H9 (cell line): ENCODE measurements at regions not wholly inside any gene's neighbourhood (a gene's known extent, or its start where the extent isn't known, plus 50 kb on each side); places are given as distances from the start of the nearest gene placed in this dataset.

Experiments
- DNase-seq: peaks from one replicate; pipeline ENCODE4 v3.0.0-alpha.2; 2017
- H2AFZ ChIP-seq: one replicate; pipeline ENCODE4 v1.6.1; 2013; ENCODE audit warnings: mild to moderate bottlenecking, low read length, control low read depth, moderate library complexity
- H2AK5ac ChIP-seq: 2 replicates; pipeline ENCODE4 v1.6.1; 2013; ENCODE audit warnings: low read length, control low read depth, mixed read lengths; ENCODE audit not compliant: insufficient read length
- H2BK120ac ChIP-seq: one replicate; pipeline ENCODE4 v1.6.1; 2013; ENCODE audit warnings: low read depth, mild to moderate bottlenecking, low read length, control low read depth, inconsistent platforms; ENCODE audit not compliant: poor library complexity, severe bottlenecking
- H2BK12ac ChIP-seq: 2 replicates; pipeline ENCODE4 v1.6.1; 2013; ENCODE audit warnings: low read length, control low read depth, mixed read lengths, low read depth; ENCODE audit not compliant: insufficient read length
- H2BK15ac ChIP-seq: 2 replicates; pipeline ENCODE4 v1.6.1; 2013; ENCODE audit warnings: low read depth, low read length, control low read depth
- H2BK20ac ChIP-seq: one replicate; pipeline ENCODE4 v1.6.1; 2013; ENCODE audit warnings: low read depth, mild to moderate bottlenecking, low read length, control low read depth, inconsistent platforms; ENCODE audit not compliant: poor library complexity, severe bottlenecking
- H2BK5ac ChIP-seq: 2 replicates; pipeline ENCODE4 v1.6.1; 2013; ENCODE audit warnings: low read length, control low read depth, mixed read lengths; ENCODE audit not compliant: insufficient read length
- H3K14ac ChIP-seq: 2 replicates; pipeline ENCODE4 v1.6.1; 2013; ENCODE audit warnings: low read length, control low read depth; ENCODE audit not compliant: insufficient read depth
- H3K18ac ChIP-seq: 2 replicates; pipeline ENCODE4 v1.6.1; 2013; ENCODE audit warnings: low read depth, mild to moderate bottlenecking, mixed read lengths, low read length, control low read depth; ENCODE audit not compliant: insufficient read length
- H3K23ac ChIP-seq: 2 replicates; pipeline ENCODE4 v1.6.1; 2013; ENCODE audit warnings: low read length, control low read depth, mixed read lengths, low read depth; ENCODE audit not compliant: insufficient read length
- H3K23me2 ChIP-seq: 2 replicates; pipeline ENCODE4 v1.6.1; 2013; ENCODE audit warnings: low read depth, mild to moderate bottlenecking, mixed read lengths, low read length, control low read depth; ENCODE audit not compliant: insufficient read length, poor library complexity, severe bottlenecking
- H3K27ac ChIP-seq: 2 replicates; pipeline ENCODE4 v1.5.1; 2013; ENCODE audit warnings: low read length, control low read depth, mixed read lengths, low read depth; ENCODE audit not compliant: insufficient read length
- H3K27me3 ChIP-seq: 2 replicates; pipeline ENCODE4 v1.6.1; 2013; ENCODE audit warnings: low read length, control low read depth, inconsistent platforms; ENCODE audit not compliant: insufficient read depth
- H3K4ac ChIP-seq: 2 replicates; pipeline ENCODE4 v1.6.1; 2013; ENCODE audit warnings: low read depth, mild to moderate bottlenecking, control low read depth, inconsistent platforms, low read length, moderate library complexity
- H3K4me1 ChIP-seq: 2 replicates; pipeline ENCODE4 v1.6.1; 2013; ENCODE audit warnings: low read length, control low read depth, inconsistent platforms; ENCODE audit not compliant: insufficient read depth
- H3K4me2 ChIP-seq: 2 replicates; pipeline ENCODE4 v1.6.1; 2013; ENCODE audit warnings: low read length, control low read depth, mixed read lengths; ENCODE audit not compliant: insufficient read length, insufficient read depth
- H3K56ac ChIP-seq: 2 replicates; pipeline ENCODE4 v1.6.1; 2013; ENCODE audit warnings: low read depth, mild to moderate bottlenecking, mixed read lengths, low read length, control low read depth; ENCODE audit not compliant: insufficient read length
- H3K79me1 ChIP-seq: 2 replicates; pipeline ENCODE4 v1.6.1; 2013; ENCODE audit warnings: low read depth, mild to moderate bottlenecking, moderate library complexity, low read length, control low read depth, inconsistent platforms; ENCODE audit not compliant: insufficient read depth, poor library complexity, severe bottlenecking
- H3K79me2 ChIP-seq: 2 replicates; pipeline ENCODE4 v1.6.1; 2013; ENCODE audit warnings: low read length, control low read depth, inconsistent platforms; ENCODE audit not compliant: insufficient read depth
- H3K9ac ChIP-seq: 2 replicates; pipeline ENCODE4 v1.6.1; 2013; ENCODE audit warnings: low read length, control low read depth, mixed read lengths; ENCODE audit not compliant: insufficient read length; ENCODE audit errors: extremely low read depth
- H3K9me3 ChIP-seq: one replicate; pipeline ENCODE4 v1.6.1; 2013; ENCODE audit warnings: low read depth, low read length, inconsistent platforms; ENCODE audit not compliant: control insufficient read depth
- H3T11ph ChIP-seq: one replicate; pipeline ENCODE4 v1.6.1; 2013; ENCODE audit warnings: mild to moderate bottlenecking, low read length, control low read depth, inconsistent platforms
- H4K20me1 ChIP-seq: one replicate; pipeline ENCODE4 v1.6.1; 2013; ENCODE audit not compliant: control insufficient read depth, insufficient read length, insufficient read depth
- H4K5ac ChIP-seq: 2 replicates; pipeline ENCODE4 v1.6.1; 2013; ENCODE audit warnings: low read depth, mild to moderate bottlenecking, mixed read lengths, low read length, control low read depth; ENCODE audit not compliant: insufficient read length
- H4K8ac ChIP-seq: replicated peaks from 2 replicates; pipeline ENCODE4 v1.6.1; 2013; ENCODE audit warnings: low read length, control low read depth, mixed read lengths, low read depth; ENCODE audit not compliant: insufficient read length
- H4K91ac ChIP-seq: 2 replicates; pipeline ENCODE4 v1.6.1; 2013; ENCODE audit warnings: low read depth, mild to moderate bottlenecking, moderate library complexity, mixed read lengths, low read length, control low read depth; ENCODE audit not compliant: insufficient read length
- H3K27ac Mint-ChIP-seq, 3 experiments: 2 replicates in 2 of 3; 3 replicates in 1 of 3; pipeline ENCODE4 v1.8.0; 2020 to 2021; ENCODE audit warnings: mixed read lengths in 3 of 3, mild to moderate bottlenecking in 1 of 3, moderate library complexity in 1 of 3
- H3K27me3 Mint-ChIP-seq: 2 replicates; pipeline ENCODE4 v1.8.0; 2021; ENCODE audit warnings: low read depth, mild to moderate bottlenecking, moderate library complexity, mixed read lengths
- H3K36me3 Mint-ChIP-seq, 3 experiments: 2 replicates in 2 of 3; 3 replicates in 1 of 3; pipeline ENCODE4 v1.8.0; 2020 to 2021; ENCODE audit warnings: low read depth in 3 of 3, mixed read lengths in 3 of 3; ENCODE audit not compliant: insufficient read depth in 1 of 3
- H3K4me1 Mint-ChIP-seq, 2 experiments: 2 replicates each; pipeline ENCODE4 v1.8.0; 2020; ENCODE audit warnings: mixed read lengths in 2 of 2
- H3K4me3 Mint-ChIP-seq, 2 experiments: 2 replicates in 1 of 2; 3 replicates in 1 of 2; pipeline ENCODE4 v1.8.0; 2020 to 2021; ENCODE audit warnings: mild to moderate bottlenecking in 2 of 2, mixed read lengths in 2 of 2, moderate library complexity in 1 of 2
- H3K9me3 Mint-ChIP-seq, 2 experiments: 2 replicates in 1 of 2; 3 replicates in 1 of 2; pipeline ENCODE4 v1.8.0; 2020; ENCODE audit warnings: mild to moderate bottlenecking in 2 of 2, mixed read lengths in 2 of 2, moderate library complexity in 1 of 2
- CTCF ChIP-seq: fragments of 200-600 bp; sonication (generic); conservative IDR thresholded peaks from 3 replicates; pipeline ENCODE4 v1.8.0; 2021; ENCODE audit warnings: antibody characterized with exemption, mild to moderate bottlenecking
- WGBS: extraction: QIAGEN DNeasy Blood & Tissue Kit; methylation state at CpG from one replicate; pipeline ENCODE4 v1.1.7; 2013; ENCODE audit warnings: missing lambda C conversion rate, low lambda C conversion rate, mixed read lengths; ENCODE audit not compliant: insufficient read length; ENCODE audit errors: extremely low coverage; 5-methylcytosine and 5-hydroxymethylcytosine counted together

GRCh38 chr21:22395965-22396364, 1397.8 kb downstream of the NCAM2 start:
- Mint-ChIP-seq H3K4me3 (no peak overlapping the region), H3K4me1 (peaks cover 10 to 14% of the 10 kb centered on the region in 2 experiments), H3K27ac (no peak overlapping the region; a peak in 1 of 7 replicates), H3K27me3 (no peaks in the 10 kb centered on the region), H3K36me3 (no peaks in the 10 kb centered on the region), H3K9me3 (peaks cover 0 to 4% of the 10 kb centered on the region in 2 experiments; a peak in 2 of 5 replicates)
- Histone ChIP-seq H3K4ac (no peak overlapping the region), H3K79me2 (no peaks in the 10 kb centered on the region), H2BK12ac (no peak overlapping the region), H3K27me3 (no peaks in the 10 kb centered on the region), H4K20me1 (no peaks in the 10 kb centered on the region), H3K79me1 (no peaks in the 10 kb centered on the region), H3K18ac (no peak overlapping the region), H4K91ac (no peak overlapping the region), H2BK120ac (no peak overlapping the region), H3T11ph (no peak overlapping the region), H4K8ac (no peak overlapping the region), H3K56ac (no peak overlapping the region), H2AK5ac (no peak overlapping the region), H3K14ac (no peak overlapping the region), H2BK15ac (no peak overlapping the region), H3K23me2 (no peaks in the 10 kb centered on the region), H3K4me2 (no peak overlapping the region), H4K5ac (no peak overlapping the region), H3K9ac (no peak overlapping the region), H2BK5ac (no peak overlapping the region), H3K9me3 (no peaks in the 10 kb centered on the region), H2AFZ (no peak overlapping the region), H3K23ac (no peak overlapping the region), H3K4me1 (no peaks in the 10 kb centered on the region), H3K27ac (no peak overlapping the region), H2BK20ac (no peak overlapping the region)
- WGBS = no CpG with 5 or more reads among the region's 6 CpGs
- no peak for DNase-seq
- TF ChIP-seq CTCF = no peak
